HG02884 (cell line): ENCODE measurements at regions not wholly inside any gene's neighbourhood (a gene's known extent, or its start where the extent isn't known, plus 50 kb on each side); places are given as distances from the start of the nearest gene placed in this dataset.
"Not testable (repeated sequence)": the region's sequence is repeated elsewhere in the genome, so short reads cannot be mapped to it uniquely, and the experiment has no call there.

Experiments used
- ATAC-seq: cut with Tn5 transposase; IDR thresholded peaks from one replicate; pipeline ENCODE4 v1.9.1; 2021; ENCODE audit warnings: mild to moderate bottlenecking, moderate library complexity; ENCODE audit not compliant: unreplicated experiment

GRCh38 chr1:146729642-146730344 is 208.3 kb upstream of the NBPF12 start:
- not testable (repeated sequence) for ATAC-seq

DNA sequence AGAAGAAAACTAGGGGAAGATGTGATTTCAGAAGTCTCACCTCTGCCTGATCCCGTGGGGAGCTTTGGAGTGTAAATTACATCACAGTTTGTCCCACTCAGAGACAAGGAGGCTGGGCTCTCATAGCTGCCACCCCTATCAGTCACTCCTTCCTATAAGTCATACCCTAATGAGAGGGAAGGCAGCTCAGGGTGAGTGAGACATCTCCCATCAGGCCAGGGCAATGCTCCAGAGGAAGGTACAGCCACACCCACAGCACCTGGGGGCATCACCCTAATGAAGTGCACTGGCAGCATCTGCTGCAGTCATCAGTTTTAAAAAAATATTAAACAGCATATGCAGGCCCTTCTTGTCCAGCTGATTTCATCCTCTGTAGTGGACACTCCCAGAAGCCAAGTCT is 223.1 kb upstream of the NBPF12 start:
- ATAC-seq: not testable (repeated sequence)

DNA sequence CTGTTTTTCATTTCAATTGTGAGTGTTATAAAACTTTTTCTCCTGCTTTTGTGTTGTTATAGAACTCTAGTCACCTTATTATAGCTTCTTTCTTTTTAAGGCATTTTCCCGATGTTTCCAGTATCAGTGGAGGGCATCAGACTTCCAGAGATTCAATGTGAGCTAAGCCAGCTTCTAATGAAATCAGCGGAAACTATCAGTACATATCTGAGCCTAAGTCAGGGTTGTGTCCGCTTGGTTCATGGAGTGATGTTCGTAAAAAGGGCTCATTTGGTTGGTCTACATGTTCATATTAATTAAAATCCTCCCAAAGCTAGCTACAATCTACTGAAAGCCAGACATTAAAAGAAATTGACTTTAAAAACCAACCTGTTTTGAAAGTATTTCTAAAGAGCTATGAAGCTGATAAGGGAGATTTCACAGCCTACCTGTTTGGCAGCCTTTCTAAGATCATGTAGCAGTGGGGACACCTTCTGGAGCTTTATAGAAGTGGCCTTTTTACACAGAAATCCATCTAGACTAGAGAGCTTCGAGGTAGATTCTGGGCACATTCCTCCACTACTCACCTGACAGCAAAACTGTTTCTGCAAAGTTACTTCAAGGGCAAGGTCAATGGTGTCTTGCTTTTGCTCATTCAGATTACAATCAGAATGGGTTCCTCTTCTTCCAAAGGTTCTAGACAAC is 227.1 kb upstream of the NBPF12 start:
- not testable (repeated sequence) for ATAC-seq

GRCh38 chr1:146709302-146709701 is 228.8 kb upstream of the NBPF12 start:
- not testable (repeated sequence) for ATAC-seq

- ATAC-seq: not testable (repeated sequence)
Measured at GRCh38 chr1:146704162-146704724, 233.9 kb upstream of the NBPF12 start.

- ATAC-seq: not testable (repeated sequence)
Measured at GRCh38 chr1:146701320-146701719, 236.8 kb upstream of the NBPF12 start.

DNA sequence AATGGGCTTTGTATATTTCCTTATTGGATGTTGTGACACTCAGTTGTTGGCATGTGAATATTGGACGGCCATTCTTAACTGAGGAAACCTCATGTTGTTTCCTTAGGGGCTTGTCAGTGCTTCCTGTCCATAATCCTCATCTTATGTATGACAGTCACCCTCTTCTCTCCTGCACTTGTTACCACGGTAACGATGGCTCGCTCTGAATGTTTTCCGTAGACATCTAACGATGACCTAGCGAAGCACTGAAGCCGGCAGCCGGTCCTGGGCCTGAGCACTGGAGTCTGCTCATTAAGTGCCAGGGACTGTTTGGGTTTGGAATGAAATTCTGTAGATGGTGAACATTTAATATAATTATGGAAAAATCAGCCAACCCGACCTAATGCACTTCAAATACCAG is 242.7 kb upstream of the NBPF12 start:
- not testable (repeated sequence) for ATAC-seq

GRCh38 chr1:146691798-146692197 is 246.3 kb upstream of the NBPF12 start:
- not testable (repeated sequence) for ATAC-seq

DNA sequence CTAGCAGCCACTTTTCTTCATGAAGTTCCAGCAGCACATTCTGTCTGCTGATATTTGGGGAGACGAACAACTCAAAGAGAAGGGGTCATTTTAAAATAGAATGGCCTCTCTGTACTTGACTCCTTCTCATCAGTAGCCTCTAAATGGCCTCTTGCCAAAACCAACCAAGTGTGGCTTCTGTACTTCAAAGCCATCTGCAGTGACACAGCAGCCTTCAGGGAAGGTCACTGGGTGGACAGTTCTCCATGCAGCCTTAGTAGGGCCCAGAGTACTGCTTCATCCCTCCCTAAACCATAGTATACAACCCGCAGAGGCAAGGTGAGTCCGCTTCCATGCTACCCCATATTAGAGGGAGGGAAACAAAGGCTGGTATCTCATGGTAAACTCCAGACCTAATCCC is 249.2 kb upstream of the NBPF12 start:
- ATAC-seq: not testable (repeated sequence)

- ATAC-seq: not testable (repeated sequence)
Measured at GRCh38 chr1:146686777-146687366, 251.3 kb upstream of the NBPF12 start.

DNA sequence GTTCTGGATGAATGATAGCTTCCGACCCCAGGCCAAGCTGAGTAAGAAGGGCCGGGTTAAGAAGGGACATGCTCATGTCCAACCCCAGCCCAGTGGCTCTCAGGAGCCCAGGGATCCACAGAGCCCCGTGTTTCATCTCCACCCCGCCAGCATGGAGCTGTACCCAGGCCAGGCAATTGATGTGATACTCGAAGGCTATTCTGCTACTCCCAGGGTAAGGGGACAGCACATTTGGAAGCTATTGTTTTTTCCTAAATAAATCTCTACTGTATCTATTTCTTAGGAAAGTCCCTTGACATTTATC is 255.0 kb upstream of the NBPF12 start:
- ATAC-seq: not testable (repeated sequence)

GRCh38 chr1:146682227-146683125 is 255.6 kb upstream of the NBPF12 start:
- ATAC-seq: not testable (repeated sequence)

GRCh38 chr1:146673729-146674299 is 264.3 kb upstream of the NBPF12 start:
- ATAC-seq: not testable (repeated sequence)

DNA sequence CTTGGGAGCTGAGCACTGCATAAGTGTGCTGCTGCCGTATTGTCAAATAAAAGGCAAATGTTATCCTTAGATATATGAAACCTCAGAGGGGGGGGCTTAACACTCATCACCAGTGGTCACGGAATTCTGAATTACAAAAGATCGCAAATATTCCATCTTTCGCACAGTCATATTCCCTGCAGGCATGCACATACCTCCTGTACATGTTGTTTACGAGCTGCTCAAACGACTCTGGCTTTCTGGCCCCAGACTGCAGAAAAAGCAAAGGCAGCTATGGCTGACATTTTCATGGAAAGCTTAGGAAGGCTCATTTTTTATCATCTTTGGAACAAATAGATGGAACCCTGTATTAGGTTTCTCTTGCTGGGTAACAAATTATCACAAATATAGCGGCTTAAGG is 265.5 kb upstream of the NBPF12 start:
- not testable (repeated sequence) for ATAC-seq

DNA sequence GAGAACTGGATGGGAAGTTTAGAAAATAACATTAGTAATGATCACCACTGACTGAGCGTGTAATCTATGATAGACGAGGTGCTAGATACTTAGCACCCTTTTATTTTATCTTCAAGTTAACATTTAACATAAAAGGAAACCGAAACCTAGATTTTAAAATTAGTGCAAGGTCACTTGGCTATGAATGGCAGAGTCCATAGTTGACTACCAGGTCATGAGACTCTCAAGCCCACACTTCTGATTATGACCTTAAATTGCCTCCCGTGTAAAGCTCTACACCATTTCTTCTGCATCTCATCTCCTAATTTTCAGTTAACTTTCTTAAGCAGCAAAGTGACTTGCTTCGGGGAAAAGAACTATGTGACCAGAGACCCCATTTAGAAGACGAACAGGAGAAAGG is 266.5 kb upstream of the NBPF12 start:
- not testable (repeated sequence) for ATAC-seq

- ATAC-seq: not testable (repeated sequence)
Measured at GRCh38 chr1:146670832-146671566, 267.1 kb upstream of the NBPF12 start.

DNA sequence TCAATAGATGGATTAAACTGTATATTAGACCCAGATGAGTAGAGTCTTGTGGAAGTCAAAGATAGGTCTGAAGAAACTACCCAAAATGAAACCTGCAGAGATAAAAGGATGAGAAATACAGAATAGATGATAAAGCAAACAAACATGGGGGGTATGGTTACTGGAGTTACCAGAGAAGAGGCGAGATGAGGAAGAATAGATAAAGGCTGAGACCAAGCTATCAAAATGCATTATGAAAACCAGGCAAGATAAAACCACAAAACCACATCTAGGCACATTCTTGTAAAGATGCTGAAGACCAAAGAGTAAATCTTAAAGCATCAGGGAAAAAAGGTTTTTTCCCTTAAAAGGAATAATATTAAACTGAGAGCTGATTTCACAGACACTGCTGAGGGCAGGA is 271.8 kb upstream of the NBPF12 start:
- not testable (repeated sequence) for ATAC-seq

DNA sequence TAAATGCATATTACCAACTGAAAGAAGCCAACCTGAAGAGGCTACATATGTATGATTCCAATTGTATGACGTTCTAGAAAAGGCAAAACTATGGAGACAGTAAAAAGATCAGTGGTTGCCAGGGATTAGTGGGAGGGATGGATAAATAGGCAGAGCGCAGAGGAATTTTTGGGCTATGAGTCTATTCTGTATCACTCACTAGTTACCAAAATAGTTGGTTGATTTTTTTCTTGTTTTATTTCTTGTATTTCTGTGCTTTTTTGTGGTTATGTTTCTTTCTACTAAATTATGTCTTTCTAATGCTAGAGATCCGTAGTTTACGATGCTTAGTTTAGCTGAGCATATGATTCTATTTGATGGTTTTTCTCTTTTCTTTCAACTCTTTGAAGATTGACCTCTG is 277.9 kb upstream of the NBPF12 start:
- ATAC-seq: not testable (repeated sequence)

DNA sequence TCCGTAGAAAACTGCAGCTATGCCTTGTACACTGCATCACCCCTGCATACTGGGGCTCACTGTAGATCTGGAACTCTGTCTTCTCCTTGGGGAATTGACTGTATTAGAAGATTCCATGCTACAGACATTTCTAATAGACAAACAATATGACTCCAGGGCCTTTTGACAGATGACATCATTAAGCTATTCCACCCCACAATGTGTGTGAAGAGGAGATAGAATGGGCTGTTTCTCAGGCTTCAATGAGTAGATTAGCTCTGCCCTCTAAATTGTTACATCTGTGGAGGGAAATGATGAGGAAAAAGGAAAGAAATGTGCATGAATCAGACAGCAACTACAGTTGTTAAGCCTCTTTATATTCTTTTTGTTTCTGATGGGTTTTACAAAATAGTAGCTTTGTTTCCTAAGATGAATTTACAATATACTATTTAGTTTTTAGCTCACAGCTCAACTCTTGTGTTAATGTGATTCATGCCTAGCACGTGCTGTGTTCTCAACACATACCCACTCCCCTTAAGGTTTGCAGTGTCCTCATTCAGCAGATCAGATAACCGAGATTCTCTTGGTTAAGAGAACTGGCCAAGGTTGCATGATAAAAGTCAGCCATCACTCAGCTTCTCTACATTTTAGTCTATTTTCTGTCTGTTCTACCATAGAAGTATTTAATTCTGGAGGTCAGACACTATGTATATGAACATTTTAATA is 281.6 kb upstream of the NBPF12 start:
- not testable (repeated sequence) for ATAC-seq
